ENCODE measurements at regions not wholly inside any gene's neighbourhood (a gene's known extent, or its start where the extent isn't known, plus 50 kb on each side); places are given as distances from the start of the nearest gene placed in this dataset.

GRCh38 chr4:60482921-60483351 lies 717.2 kb upstream of the ADGRL3 start:
- TF ChIP-seq, protein P1, sequence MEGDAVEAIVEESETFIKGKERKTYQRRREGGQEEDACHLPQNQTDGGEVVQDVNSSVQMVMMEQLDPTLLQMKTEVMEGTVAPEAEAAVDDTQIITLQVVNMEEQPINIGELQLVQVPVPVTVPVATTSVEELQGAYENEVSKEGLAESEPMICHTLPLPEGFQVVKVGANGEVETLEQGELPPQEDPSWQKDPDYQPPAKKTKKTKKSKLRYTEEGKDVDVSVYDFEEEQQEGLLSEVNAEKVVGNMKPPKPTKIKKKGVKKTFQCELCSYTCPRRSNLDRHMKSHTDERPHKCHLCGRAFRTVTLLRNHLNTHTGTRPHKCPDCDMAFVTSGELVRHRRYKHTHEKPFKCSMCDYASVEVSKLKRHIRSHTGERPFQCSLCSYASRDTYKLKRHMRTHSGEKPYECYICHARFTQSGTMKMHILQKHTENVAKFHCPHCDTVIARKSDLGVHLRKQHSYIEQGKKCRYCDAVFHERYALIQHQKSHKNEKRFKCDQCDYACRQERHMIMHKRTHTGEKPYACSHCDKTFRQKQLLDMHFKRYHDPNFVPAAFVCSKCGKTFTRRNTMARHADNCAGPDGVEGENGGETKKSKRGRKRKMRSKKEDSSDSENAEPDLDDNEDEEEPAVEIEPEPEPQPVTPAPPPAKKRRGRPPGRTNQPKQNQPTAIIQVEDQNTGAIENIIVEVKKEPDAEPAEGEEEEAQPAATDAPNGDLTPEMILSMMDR (IDR thresholded peaks at IDR 0.05; ENCODE audit: insufficient read depth, low read depth, low read length) = no peak
- TF ChIP-seq EZH2 (IDR thresholded peaks at IDR 0.05; ENCODE audit: insufficient read depth, low read length) = no peak

All from astrocyte (in vitro differentiated cells and primary cell).